Right lung (tissue), 2 donors: ENCODE measurements at regions not wholly inside any gene's neighbourhood (a gene's known extent, or its start where the extent isn't known, plus 50 kb on each side); places are given as distances from the start of the nearest gene placed in this dataset.

ENCODE experiments used
- DNase-seq, 2 donors: peaks; one replicate each; pipeline ENCODE4 v3.0.0-alpha.2; 2013

GRCh38 chr9:73761905-73762304 lies 610.2 kb downstream of the ANXA1 start:
- DNase-seq: no peak

GRCh38 chr9:73773896-73774295 lies 622.2 kb downstream of the ANXA1 start:
- DNase-seq: no peak

GRCh38 chr9:73775757-73776156 lies 624.1 kb downstream of the ANXA1 start:
- no peak for DNase-seq

- DNase-seq: no peak
These were observed 629.3 kb downstream of the ANXA1 start for GRCh38 chr9:73780916-73781315.

GRCh38 chr9:73782166-73782565 lies 630.5 kb downstream of the ANXA1 start:
- no peak for DNase-seq

DNA sequence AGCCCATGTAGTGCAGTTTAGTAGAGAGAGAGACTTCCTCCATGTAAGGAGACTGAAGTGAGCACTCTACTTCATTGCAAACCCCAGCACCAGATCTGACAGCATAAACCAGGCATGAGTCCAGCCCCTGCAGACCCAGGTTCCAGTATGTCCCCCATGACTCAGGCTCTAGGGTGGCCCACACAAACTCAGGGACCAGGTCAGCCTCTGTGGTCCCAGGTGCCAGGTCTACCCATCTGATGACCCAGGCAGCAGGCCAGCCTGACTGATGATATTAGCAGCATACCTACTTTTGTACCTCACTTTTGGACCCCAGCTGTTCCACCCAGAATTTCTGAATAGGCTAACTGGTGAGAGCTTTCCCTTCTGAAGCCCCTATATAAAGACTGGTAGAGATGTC lies 647.8 kb downstream of the ANXA1 start:
- DNase-seq: no peak

DNA sequence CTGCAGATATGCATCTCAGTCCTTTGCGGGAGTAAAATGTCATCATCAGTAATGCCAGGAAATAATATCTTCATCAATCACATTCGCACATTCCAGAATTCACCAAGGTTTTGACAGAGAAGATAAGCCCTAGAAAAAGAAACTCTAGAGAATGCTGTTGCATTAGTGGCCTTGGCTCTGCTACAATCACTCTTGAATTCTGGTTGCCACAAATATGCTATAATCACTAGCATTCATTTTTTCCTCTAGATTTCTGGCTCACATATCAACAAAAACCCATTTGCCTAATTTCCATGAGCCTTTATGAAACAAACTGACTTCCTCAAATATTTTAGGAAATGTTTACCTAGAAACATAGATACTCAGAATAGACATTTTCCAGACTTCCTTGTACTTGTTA lies 653.4 kb downstream of the ANXA1 start:
- DNase-seq: no peak

DNA sequence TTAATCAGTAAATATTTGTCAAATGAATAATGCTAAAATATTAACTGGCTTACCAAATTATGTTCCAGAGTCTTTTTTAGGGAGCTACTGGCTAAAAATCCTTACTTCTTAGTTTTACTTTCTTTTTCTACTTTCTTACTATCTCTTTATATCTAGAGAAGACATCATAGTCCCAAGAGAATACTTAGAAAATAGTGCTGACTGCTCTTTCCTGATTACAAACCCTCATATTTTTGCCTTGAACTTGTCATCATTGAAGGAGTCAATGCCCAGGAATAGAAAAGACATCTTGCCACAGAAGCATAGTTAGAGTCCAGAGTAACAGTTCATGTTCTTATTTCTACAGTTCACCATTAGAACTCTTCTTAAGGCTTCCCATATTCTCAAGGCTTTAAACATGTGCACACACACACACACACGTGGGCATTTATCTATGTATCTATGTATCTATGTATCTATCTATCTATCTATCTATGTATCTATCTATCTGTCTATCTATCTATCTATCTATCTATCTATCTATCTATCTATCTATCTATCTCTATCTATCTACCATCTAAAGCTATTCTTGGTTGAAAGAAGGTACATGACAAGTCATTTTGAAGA lies 654.3 kb downstream of the ANXA1 start:
- no peak for DNase-seq

GRCh38 chr9:73806876-73807275 lies 655.2 kb downstream of the ANXA1 start:
- DNase-seq: no peak

DNA sequence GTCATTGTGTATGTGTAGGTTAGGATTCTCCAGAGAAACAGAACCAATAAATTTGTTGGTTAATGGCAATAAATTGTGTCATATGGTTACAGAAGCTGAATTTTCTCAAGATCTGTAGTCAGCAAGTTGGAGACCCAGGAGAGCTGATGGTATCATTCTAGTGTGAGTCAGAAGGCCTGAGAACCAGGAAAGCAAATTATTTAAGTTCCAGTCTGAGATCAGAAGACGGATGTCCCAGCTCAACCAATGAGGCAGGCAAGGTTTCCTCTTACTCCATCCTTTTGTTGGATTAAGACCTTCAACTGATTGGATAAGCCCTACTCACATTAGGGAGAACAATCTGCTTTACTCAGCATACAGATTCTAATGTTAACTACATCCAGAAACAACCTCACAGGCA lies 656.3 kb downstream of the ANXA1 start:
- DNase-seq: no peak

GRCh38 chr9:73810585-73811215 lies 659.0 kb downstream of the ANXA1 start:
- DNase-seq: no peak

DNA sequence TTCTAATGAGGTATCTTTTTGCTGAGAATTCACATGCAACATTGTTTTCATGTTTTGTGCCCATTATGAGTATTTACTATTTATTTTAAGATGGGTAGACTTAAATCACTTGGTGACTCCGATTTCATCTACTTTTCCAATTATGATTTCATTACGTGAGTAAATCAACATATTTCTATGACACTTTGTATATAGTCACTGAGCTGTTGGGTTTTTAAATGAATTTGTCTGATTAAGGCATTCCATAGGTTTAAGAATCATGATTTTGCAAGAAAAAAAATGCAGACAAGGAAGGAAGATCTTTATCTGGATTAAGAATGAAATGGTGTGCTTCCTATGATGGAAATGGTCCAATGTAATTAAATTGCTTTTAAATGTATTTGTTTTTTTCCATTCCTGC lies 661.9 kb downstream of the ANXA1 start:
- DNase-seq: no peak

- no peak for DNase-seq
These were observed 665.2 kb downstream of the ANXA1 start for GRCh38 chr9:73816905-73817304.

DNA sequence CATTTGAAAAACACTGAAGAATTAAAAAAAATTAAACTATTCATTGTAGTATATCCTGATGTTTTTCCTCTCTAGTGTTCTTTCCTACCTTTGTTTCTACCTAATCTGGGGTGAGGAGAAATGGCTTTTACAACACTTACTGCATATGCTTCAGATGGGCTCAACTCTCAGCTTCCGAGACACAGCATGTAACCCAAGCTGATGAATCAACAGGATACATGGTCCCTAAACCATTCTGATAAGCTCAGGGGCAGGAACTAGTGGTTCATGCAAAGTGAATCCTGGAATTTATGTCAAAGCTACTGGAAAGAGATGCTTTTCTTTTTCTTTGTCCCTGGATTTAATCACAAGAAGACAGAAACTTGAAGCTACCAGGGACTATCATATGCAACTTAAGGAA lies 672.5 kb upstream of the RORB start:
- DNase-seq: no peak

GRCh38 chr9:73838871-73839270 lies 658.3 kb upstream of the RORB start:
- DNase-seq: no peak

GRCh38 chr9:73839471-73839870 lies 657.7 kb upstream of the RORB start:
- DNase-seq: no peak

DNA sequence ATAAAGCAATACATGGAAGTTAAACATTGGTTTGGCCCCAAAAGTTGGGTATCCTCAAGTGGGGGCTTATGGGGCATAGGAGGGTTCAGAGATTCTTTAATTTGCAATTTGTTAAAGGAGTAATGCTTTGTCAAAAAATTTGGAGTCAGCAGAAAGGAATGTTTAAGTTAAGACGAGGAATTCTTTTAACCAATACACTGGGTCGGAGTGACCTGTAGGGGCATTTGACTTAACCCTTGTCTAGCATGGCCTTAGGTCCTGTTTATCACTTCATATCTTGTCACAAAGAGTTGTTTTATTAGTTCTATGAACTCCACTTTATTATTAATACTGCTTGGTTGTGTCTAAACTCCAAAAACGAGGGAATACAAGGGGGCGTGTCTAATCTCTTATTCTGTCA lies 656.1 kb upstream of the RORB start:
- no peak for DNase-seq

GRCh38 chr9:73844135-73844534 lies 653.0 kb upstream of the RORB start:
- DNase-seq: no peak

GRCh38 chr9:73845539-73845938 lies 651.6 kb upstream of the RORB start:
- DNase-seq: no peak

DNA sequence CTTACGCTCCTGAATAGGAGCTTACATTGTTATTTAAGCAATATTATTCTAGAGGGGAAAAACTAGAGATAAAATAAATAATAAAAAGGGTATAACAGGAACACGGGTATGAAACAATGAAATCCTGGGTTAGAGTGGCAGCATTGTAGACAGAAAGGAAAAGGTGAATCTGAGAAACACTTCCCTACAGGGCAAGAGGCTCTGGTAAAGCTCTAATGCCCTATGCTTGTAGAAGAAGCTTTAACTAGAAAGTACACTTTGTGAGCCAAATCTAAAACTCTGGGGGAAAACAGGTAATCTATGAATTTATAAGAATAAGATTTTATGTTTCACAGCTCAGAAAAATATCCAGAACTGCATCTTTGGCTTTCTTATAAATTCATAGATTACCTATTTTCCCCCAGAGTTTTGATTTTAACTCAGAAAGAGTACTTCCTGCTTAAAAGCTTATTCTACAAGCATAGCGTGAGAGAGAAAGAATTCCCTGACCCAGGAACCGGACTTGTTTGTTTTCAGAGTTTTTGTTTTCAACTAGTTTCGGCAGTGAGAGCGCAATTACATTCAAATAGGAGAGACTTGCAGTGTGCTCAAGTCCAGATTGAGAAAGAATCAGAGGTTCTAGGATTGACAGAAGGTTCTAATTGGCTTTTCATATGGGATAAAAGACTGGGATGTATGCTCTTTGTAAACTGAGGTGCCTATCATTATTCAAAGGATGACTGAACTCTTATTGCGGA lies 651.0 kb upstream of the RORB start:
- no peak for DNase-seq

DNA sequence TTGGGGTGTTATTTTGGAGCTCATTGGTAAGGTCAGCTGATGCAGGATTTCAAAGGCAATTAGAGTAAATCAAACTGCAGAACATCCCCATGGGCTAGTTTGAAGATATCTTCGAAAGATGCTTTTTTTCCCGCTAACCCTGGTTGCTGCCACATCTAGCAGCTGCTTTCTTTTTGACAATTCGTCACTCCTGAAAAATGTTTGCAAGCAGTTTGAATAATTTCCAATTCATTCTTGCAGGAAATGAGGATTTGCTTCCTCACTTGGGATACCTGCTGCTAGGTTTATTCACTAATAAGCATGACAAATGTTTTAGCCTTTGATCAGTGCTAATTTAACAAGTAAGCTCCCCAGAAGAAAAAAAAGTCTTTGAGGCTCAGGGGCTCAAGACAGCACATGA lies 649.6 kb upstream of the RORB start:
- DNase-seq: no peak

GRCh38 chr9:73853549-73853948 lies 643.6 kb upstream of the RORB start:
- DNase-seq: no peak

DNA sequence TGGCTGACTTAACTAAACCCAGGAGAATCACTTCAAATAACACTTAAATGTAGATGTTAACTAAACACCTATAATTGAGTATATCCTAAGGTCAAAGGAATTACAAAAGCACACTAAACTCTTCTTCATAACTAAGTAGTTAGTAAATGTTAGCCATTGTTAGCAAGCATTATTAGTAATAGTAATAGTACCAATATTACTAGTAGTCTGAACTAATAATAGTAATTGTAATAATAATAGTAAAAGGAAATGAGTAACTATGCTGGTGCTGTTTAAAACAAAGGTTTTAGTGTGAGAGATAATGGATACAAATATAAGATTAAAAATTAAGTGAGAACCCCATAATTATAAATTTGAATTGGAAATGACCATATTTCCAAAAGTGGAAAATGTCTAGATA lies 641.9 kb upstream of the RORB start:
- DNase-seq: no peak

- no peak for DNase-seq
These were observed 633.2 kb upstream of the RORB start for GRCh38 chr9:73863924-73864323.
